ENCODE measurements at regions not wholly inside any gene's neighbourhood (a gene's known extent, or its start where the extent isn't known, plus 50 kb on each side); places are given as distances from the start of the nearest gene placed in this dataset.

DNA sequence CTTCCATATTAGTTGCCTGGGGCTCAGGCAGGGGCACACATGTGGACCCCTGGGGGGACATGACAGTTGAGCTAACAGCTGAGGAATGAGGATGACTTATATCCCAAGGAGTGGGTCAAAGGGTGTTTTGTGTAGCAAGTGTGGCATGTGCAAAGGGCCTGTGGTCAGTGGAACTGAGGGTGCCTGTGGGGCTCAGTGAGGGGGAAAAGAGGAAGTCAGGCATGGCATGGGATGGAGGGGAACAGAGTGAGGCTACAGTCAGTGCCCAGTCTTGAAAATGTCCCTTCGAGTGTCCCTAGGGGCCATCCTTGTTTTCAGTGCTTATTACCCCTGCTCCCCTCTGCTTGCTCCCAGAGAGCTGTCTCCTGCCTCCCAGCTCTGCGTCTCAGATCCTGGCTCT, 64.3 kb upstream of the CD99 start:
- no peak for TF ChIP-seq MYC (IDR thresholded peaks at IDR 0.05; ENCODE audit: low read depth, low read length)
- TF ChIP-seq, protein P1, sequence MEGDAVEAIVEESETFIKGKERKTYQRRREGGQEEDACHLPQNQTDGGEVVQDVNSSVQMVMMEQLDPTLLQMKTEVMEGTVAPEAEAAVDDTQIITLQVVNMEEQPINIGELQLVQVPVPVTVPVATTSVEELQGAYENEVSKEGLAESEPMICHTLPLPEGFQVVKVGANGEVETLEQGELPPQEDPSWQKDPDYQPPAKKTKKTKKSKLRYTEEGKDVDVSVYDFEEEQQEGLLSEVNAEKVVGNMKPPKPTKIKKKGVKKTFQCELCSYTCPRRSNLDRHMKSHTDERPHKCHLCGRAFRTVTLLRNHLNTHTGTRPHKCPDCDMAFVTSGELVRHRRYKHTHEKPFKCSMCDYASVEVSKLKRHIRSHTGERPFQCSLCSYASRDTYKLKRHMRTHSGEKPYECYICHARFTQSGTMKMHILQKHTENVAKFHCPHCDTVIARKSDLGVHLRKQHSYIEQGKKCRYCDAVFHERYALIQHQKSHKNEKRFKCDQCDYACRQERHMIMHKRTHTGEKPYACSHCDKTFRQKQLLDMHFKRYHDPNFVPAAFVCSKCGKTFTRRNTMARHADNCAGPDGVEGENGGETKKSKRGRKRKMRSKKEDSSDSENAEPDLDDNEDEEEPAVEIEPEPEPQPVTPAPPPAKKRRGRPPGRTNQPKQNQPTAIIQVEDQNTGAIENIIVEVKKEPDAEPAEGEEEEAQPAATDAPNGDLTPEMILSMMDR (IDR thresholded peaks at IDR 0.05; ENCODE audit: low read depth, low read length), result no peak
- TF ChIP-seq POLR2A (IDR thresholded peaks at IDR 0.05; ENCODE audit: extremely low read depth, insufficient read length), result no peak
